MM.1S (cell line): ENCODE measurements at regions not wholly inside any gene's neighbourhood (a gene's known extent, or its start where the extent isn't known, plus 50 kb on each side); places are given as distances from the start of the nearest gene placed in this dataset.

ENCODE experiments used
- CTCF ChIP-seq: fragments of 300-600 bp; sonication (generic); IDR thresholded peaks from 2 replicates; pipeline ENCODE4 v1.5.1; 2016; ENCODE audit warnings: antibody characterized with exemption, low read length, mixed read lengths
- EZH2phosphoT487 ChIP-seq: fragments of 300-600 bp; sonication (generic); IDR thresholded peaks from 2 replicates; pipeline ENCODE4 v1.6.1; 2018; ENCODE audit warnings: antibody characterized with exemption, low read length

DNA sequence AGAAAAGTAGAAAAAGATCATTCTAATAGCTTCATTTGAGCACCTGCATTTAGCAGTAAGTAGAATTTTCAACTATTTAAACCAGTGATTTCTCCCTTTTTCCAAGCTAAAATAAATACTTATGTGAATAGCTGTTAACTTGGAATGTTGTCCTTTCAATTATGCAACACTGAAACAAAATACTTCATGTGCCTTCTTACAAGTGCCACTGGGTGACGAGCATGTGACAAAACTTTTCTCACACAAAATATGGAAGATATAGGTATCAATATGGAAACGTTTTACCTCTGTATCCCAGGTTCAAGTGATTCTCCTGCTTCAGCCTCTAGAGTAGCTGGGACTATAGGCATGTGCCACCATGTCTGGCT lies 708.3 kb downstream of the STIM2 start:
- no peak for TF ChIP-seq CTCF
- TF ChIP-seq EZH2phosphoT487: no peak
